NB4 (cell line): ENCODE measurements at regions not wholly inside any gene's neighbourhood (a gene's known extent, or its start where the extent isn't known, plus 50 kb on each side); places are given as distances from the start of the nearest gene placed in this dataset.

Source experiments
- CTCF ChIP-seq: IDR thresholded peaks from one replicate; pipeline ENCODE4 v1.5.1; 2012; ENCODE audit warnings: low read depth, low read length
- MAX ChIP-seq: IDR thresholded peaks from 2 replicates; pipeline ENCODE4 v1.6.1; 2011; ENCODE audit warnings: low read depth, low read length

- no peak for TF ChIP-seq CTCF
- no peak for TF ChIP-seq MAX
Measured at GRCh38 chr12:105573574-105573973, 243.1 kb downstream of the C12orf75 start.
